GM12878 (cell line): ENCODE measurements at regions not wholly inside any gene's neighbourhood (a gene's known extent, or its start where the extent isn't known, plus 50 kb on each side); places are given as distances from the start of the nearest gene placed in this dataset.

Source experiments
- ATAC-seq: fragments of 200-7000 bp; cut with Tn5 transposase; 3 replicates; pipeline ENCODE4 v1.9.1; 2020; ENCODE audit warnings: mild to moderate bottlenecking, moderate library complexity
- BruUV-seq: library from RNA; stranded (reverse); fragments of 400-500 nt; replicated peaks from 2 replicates; lab custom pipeline; 2021; lab: Mats Ljungman, UMichigan
- CTCF ChIA-PET: fragments of 300-600 bp; sonication (Branson Sonifier 250); formaldehyde crosslinking; extraction: SDS; loops from one replicate; lab custom pipeline; 2021; ENCODE audit warnings: inconsistent platforms; lab: Yijun Ruan, JAX
- POLR2A ChIA-PET: fragments of 350-600 bp; formaldehyde crosslinking; extraction: SDS; loops from one replicate; lab custom pipeline; 2021; ENCODE audit warnings: inconsistent platforms; lab: Charles Lee
- RAD21 ChIA-PET: fragments of 300-600 bp; sonication (Branson Sonifier 250); formaldehyde crosslinking; loops from one replicate; lab custom pipeline; 2023; ENCODE audit warnings: antibody characterized with exemption; ENCODE audit not compliant: unreplicated experiment; lab: Charles Lee
- SMC1A ChIA-PET: fragments of 300-600 bp; sonication (Branson Sonifier 250); formaldehyde crosslinking; loops from one replicate; lab custom pipeline; 2023; ENCODE audit not compliant: unreplicated experiment, uncharacterized antibody; lab: Charles Lee
- DNase-seq: peaks from one replicate; pipeline ENCODE4 v3.0.0-alpha.2; 2011; ENCODE audit warnings: low read depth, low spot score
- FAIRE-seq: peaks from 3 replicates; lab custom pipeline; 2011; peaks lifted over from hg19 to GRCh38; lab: Jason Lieb, UNC
- H2AFZ ChIP-seq: 2 replicates; pipeline ENCODE4 v1.6.0; 2011; ENCODE audit warnings: low read depth, low read length, control low read depth; ENCODE audit not compliant: control insufficient read depth
- H3K27ac ChIP-seq: 2 replicates; pipeline ENCODE4 v1.5.1; 2011; ENCODE audit warnings: control low read depth; ENCODE audit not compliant: control insufficient read depth, insufficient read depth
- H3K27me3 ChIP-seq, 2 experiments: replicated peaks in 1 of 2; 2 replicates each; pipeline versions ENCODE4 v1.6.0 to v1.6.1; 2011; ENCODE audit warnings: low read length in 1 of 2; ENCODE audit not compliant: control insufficient read depth in 2 of 2, insufficient read depth in 2 of 2
- H3K36me3 ChIP-seq, 2 experiments: 2 replicates each; pipeline ENCODE4 v1.5.1; 2011; ENCODE audit warnings: low read length in 1 of 2; ENCODE audit not compliant: control insufficient read depth in 2 of 2, insufficient read depth in 2 of 2
- H3K4me1 ChIP-seq: 2 replicates; pipeline ENCODE4 v1.6.1; 2011; ENCODE audit warnings: mild to moderate bottlenecking, low read length, moderate library complexity, mixed read lengths; ENCODE audit not compliant: control insufficient read depth, insufficient read depth
- H3K4me2 ChIP-seq: 2 replicates; pipeline ENCODE4 v1.6.0; 2011; ENCODE audit warnings: control low read depth; ENCODE audit not compliant: control insufficient read depth, insufficient read depth
- H3K4me3 ChIP-seq: fragments of 200-600 bp; sonication (generic); 2 replicates; pipeline ENCODE4 v1.5.1; 2016
- H3K79me2 ChIP-seq: 2 replicates; pipeline ENCODE4 v1.6.0; 2011; ENCODE audit warnings: low read length; ENCODE audit not compliant: control insufficient read depth, insufficient read depth
- H3K9ac ChIP-seq: 2 replicates; pipeline ENCODE4 v1.8.0; 2011; ENCODE audit warnings: low read length, control low read depth, mixed read lengths; ENCODE audit not compliant: control insufficient read depth, insufficient read depth
- H3K9me3 ChIP-seq: replicated peaks from 3 replicates; pipeline ENCODE4 v1.5.1; 2011; ENCODE audit warnings: mild to moderate bottlenecking, low read length; ENCODE audit not compliant: control insufficient read depth, insufficient read depth
- H4K20me1 ChIP-seq: 2 replicates; pipeline ENCODE4 v1.6.0; 2011; ENCODE audit not compliant: control insufficient read depth, insufficient read depth
- ELK1 ChIP-seq: IDR thresholded peaks from 2 replicates; pipeline ENCODE4 v1.6.1; 2012; ENCODE audit warnings: low read depth, low read length, improper control_type of control experiment
- FOXK2 ChIP-seq: fragments of 450-650 bp; IDR thresholded peaks from 2 replicates; pipeline ENCODE4 v1.6.1; 2017; ENCODE audit warnings: mild to moderate bottlenecking, moderate library complexity
- GABPA ChIP-seq: IDR thresholded peaks from 2 replicates; pipeline ENCODE4 v1.6.1; 2014; ENCODE audit warnings: antibody characterized with exemption, low read depth, mild to moderate bottlenecking, inconsistent platforms
- KDM1A ChIP-seq: fragments of 200-600 bp; sonication (generic); IDR thresholded peaks from 2 replicates; pipeline ENCODE4 v1.6.1; 2016; ENCODE audit warnings: borderline replicate concordance
- NR2C1 ChIP-seq: fragments of 450-650 bp; IDR thresholded peaks from 2 replicates; pipeline ENCODE4 v1.6.1; 2017; ENCODE audit warnings: antibody characterized with exemption, mild to moderate bottlenecking, moderate library complexity
- RAD21 ChIP-seq: IDR thresholded peaks from 2 replicates; pipeline ENCODE4 v1.6.1; 2011; ENCODE audit warnings: mild to moderate bottlenecking, low read depth, low read length, moderate library complexity; ENCODE audit not compliant: insufficient read depth
- RBBP5 ChIP-seq: fragments of 200-600 bp; sonication (generic); conservative IDR thresholded peaks from 2 replicates; pipeline ENCODE4 v1.6.1; 2016
- STAT1 ChIP-seq: fragments of 450-650 bp; conservative IDR thresholded peaks from 2 replicates; pipeline ENCODE4 v1.6.1; 2014; ENCODE audit warnings: antibody characterized with exemption, mild to moderate bottlenecking
- ZBED1 ChIP-seq: IDR thresholded peaks from 2 replicates; pipeline ENCODE4 v1.6.1; 2016; ENCODE audit warnings: borderline replicate concordance
- ZNF687 ChIP-seq: fragments of 450-650 bp; IDR thresholded peaks from 2 replicates; pipeline ENCODE4 v1.6.1; 2017; ENCODE audit warnings: mild to moderate bottlenecking, moderate library complexity
- WGBS: methylation state at CpG from one replicate; pipeline ENCODE4 v1.1.6; 2016; ENCODE audit warnings: low lambda C conversion rate; ENCODE audit not compliant: insufficient replicate concordance, insufficient coverage; ENCODE audit errors: missing lambda C conversion rate; 5-methylcytosine and 5-hydroxymethylcytosine counted together
- in situ Hi-C: fragments of 300-500 bp; cut with MboI; formaldehyde crosslinking; loops from 9 replicates; pipeline ENCODE4 v1.14.3; 2018; ENCODE audit warnings: mixed read lengths
- intact Hi-C: fragments of 100-400 bp; cut with micrococcal nuclease; formaldehyde crosslinking; loops from one replicate; pipeline ENCODE4 v1.14.2; 2022; ENCODE audit not compliant: unreplicated experiment
- TF ChIP-seq, protein P1 (sequence below): fragments of 150-350 bp; IDR thresholded peaks from 2 replicates; pipeline ENCODE4 v1.6.1; 2014; ENCODE audit warnings: mild to moderate bottlenecking, low read depth, low read length

GRCh38 chr1:3976821-3977220 lies 76.7 kb upstream of the C1orf174 start:
- Histone ChIP-seq H3K4me1 (no peaks in the 10 kb centered on the region), H3K79me2 (no peaks in the 10 kb centered on the region), H3K4me2 (no peak overlapping the region), H3K36me3 (no peaks in the 10 kb centered on the region), H3K4me3 (no peak overlapping the region), H3K27me3 (no peaks in the 10 kb centered on the region), H3K9ac (no peak overlapping the region), H3K9me3 (no peaks in the 10 kb centered on the region; the same call in 2 of the 3 replicates), H2AFZ (no peak overlapping the region), H4K20me1 (no peaks in the 10 kb centered on the region; the same call in 1 of the 2 replicates), H3K27ac (no peak overlapping the region)
- ATAC-seq (no peak), FAIRE-seq (no peak), DNase-seq (no peak)
- TF ChIP-seq STAT1 (no peak), ELK1 (no peak), GABPA (no peak), RBBP5 (no peak), ZNF687 (no peak), NR2C1 (no peak), FOXK2 (no peak), KDM1A (no peak), ZBED1 (no peak), RAD21 (no peak)
- TF ChIP-seq, protein P1, sequence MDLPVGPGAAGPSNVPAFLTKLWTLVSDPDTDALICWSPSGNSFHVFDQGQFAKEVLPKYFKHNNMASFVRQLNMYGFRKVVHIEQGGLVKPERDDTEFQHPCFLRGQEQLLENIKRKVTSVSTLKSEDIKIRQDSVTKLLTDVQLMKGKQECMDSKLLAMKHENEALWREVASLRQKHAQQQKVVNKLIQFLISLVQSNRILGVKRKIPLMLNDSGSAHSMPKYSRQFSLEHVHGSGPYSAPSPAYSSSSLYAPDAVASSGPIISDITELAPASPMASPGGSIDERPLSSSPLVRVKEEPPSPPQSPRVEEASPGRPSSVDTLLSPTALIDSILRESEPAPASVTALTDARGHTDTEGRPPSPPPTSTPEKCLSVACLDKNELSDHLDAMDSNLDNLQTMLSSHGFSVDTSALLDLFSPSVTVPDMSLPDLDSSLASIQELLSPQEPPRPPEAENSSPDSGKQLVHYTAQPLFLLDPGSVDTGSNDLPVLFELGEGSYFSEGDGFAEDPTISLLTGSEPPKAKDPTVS: no peak
- 72% methylated on average over 23 of the region's 23 CpGs for WGBS
- CTCF ChIA-PET: no interaction called here
- in situ Hi-C loops (no loop called here), intact Hi-C loops (no loop called here)
- RAD21 ChIA-PET: no interaction called here
- POLR2A ChIA-PET: no interaction called here
- BruUV-seq: no TSS peak
- SMC1A ChIA-PET: no interaction called here
